ENCODE measurements at regions not wholly inside any gene's neighbourhood (a gene's known extent, or its start where the extent isn't known, plus 50 kb on each side); places are given as distances from the start of the nearest gene placed in this dataset.

- DNase-seq (ENCODE audit: low spot score) = no peak
These were observed 132.5 kb upstream of the FGGY start for GRCh38 chr1:59164371-59164770.

- no peak for DNase-seq (ENCODE audit: low spot score)
These were observed 131.5 kb upstream of the FGGY start for GRCh38 chr1:59165353-59165752.

DNA sequence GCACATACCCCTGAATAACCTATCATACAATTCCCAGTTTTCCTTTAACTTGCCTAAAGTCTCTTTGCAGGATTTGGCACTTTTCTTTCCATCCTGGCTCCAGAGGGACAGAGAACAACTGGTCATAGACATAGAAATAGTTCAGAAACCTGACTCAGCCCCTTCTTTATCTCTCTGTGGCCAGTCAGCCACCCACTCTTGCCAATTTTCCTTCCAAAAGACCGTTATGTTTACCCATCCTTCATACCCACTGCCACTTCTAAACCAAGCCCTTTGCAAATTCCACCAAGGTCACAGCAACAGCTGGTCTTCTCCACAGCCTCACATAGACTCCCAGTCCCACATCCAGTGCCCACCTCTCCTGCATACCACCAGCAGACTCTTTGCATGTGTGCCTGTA, 127.2 kb upstream of the FGGY start:
- DNase-seq (ENCODE audit: low spot score) = no peak

- DNase-seq (ENCODE audit: low spot score) = no peak
These were observed 126.2 kb upstream of the FGGY start for GRCh38 chr1:59170659-59171058.

GRCh38 chr1:59171788-59172187, 125.1 kb upstream of the FGGY start:
- DNase-seq (ENCODE audit: low spot score) = no peak

DNA sequence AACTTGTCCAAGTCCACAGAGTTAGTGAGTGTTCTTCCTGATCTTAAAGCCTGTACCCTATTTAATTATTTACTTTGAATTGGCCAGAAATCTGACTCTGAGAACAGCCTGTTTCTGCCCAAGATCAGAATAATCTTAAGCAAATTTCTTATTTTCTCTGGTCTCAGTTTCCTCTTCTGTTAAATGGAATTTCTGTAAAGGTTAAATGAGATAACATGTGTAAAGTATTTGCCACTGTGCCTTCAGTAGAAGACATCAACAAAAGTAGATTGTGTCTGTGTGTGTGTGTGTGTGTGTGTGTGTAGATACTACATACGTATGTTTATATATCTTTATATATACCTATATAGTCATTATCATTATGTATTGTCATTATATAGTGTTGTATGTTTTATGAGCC, 124.2 kb upstream of the FGGY start:
- DNase-seq (ENCODE audit: low spot score) = no peak

DNA sequence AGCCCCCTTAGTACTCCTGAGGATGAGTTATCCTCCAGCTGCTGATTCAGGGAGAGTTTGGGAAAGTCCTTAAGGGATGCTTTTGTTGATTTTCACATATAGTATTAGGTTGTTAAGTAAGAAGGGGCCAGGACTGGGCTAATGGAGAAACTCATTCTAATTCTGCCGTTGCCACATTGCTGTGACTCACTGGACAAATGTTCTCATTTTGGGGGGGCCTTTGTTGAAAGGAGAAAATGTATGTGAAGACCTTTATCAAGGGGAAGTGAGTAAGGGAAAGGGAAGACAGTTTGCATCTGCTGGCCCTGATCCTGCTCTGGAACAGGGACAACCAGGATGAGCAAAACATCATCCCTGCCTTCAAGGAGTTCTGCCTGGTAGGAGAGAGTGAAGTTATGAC, 123.2 kb upstream of the FGGY start:
- no peak for DNase-seq (ENCODE audit: low spot score)

- DNase-seq (ENCODE audit: low spot score) = no peak
These were observed 120.4 kb upstream of the FGGY start for GRCh38 chr1:59176471-59176870.

- DNase-seq (ENCODE audit: low spot score) = no peak
These were observed 119.1 kb upstream of the FGGY start for GRCh38 chr1:59177756-59178155.

DNA sequence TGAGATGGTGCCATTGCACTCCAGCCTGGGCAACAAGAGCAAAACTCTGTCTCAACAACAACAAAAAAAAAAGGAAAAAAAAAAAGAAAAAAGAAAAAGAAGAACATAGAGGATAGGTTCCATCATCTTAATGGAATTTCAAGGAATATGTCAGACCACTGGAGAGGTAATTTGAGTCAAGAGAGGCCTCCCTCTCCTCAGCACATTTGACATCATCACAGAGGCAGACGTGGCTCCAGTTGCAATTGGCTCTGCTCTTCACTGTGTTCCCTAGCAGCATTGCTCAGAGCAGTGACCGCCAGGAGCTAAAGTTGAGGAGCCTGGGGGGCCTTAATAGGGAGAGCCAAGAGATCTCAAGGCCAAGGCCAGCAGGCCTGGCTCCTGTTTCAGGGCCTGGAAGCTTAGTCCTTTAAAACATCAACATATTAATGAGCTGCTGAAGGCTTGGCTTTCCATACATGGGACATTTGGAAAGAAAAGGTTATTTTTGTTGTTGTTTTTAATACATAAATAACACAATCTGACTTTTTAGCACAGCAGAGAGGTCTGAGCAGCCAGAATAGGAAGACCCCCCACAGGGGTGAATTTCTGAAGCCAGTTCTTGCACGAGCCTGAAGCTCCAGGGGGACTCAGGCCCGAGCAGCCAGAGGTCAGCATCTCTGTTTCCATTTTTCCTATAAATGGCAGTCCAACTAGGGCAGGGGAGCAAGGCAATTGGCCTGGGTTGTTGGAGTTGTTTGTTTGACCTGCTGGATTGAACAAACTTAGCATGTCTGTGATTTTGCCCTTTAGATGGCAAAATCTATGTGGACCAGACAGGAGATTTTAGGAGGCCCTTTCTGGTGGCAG, 118.3 kb upstream of the FGGY start:
- no peak for DNase-seq (ENCODE audit: low spot score)

DNA sequence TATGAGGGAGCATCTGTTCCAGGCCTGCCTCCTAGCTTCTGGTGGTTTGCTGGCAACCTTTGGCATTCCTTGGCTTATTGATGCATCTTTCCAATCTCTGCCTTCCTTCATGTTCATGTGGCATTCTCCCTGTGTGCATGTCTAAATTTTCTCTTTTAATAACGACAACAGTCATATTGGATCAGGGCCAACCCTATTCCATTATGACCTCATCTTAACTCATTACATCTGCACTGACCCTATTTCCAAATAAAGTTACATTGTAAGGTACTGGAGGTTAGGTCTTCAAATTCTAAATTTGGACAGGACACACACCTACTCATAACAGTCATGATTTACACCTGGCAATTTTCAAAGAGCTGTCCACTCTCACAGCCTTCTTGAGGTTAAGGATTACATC, 117.2 kb upstream of the FGGY start:
- no peak for DNase-seq (ENCODE audit: low spot score)

DNA sequence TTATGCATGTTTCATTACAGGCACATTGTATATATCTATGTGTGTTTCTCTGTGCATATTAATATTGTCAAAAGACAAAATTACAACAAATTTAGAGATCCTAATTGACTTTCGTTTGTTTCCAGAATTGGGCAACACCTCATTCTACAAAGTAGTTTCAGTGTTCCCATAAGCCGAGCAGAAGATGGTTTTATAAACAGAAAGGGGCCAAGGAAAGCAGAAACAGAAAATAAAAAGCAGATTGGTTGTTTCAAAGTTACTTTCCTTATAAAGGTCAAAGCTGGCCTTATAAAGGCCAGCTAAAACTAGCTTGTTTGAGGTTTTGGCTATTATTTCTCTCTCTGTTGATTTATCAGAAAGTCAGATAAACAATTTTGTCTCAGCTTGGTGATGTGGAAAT, 116.2 kb upstream of the FGGY start:
- no peak for DNase-seq (ENCODE audit: low spot score)

DNA sequence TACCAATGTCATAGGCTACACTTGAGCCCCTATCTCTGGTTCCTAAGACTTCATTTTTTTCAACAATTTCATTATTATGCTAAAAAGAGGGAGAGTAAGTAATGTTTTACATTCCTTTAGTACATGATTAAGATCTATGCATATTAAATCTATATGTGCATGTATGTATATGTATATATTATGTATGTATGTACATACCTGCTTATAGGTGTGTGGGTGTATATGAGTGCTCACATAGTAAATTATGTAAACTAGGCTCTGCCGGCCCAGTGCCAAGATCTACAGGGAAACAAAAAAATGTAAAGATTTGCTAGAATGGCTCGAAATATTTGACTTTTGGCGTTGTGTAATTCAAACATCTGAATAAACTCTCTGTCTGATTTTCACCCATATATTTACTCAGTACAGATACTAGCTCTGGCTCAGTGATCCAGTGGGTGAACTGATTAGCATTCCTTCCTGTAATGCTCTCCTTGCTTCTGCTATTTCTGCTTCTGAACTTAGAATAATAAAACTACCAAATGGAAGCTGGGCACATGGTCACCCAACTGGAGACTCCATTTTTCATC, 113.1 kb upstream of the FGGY start:
- DNase-seq (ENCODE audit: low spot score) = no peak

GRCh38 chr1:59184365-59184905, 112.5 kb upstream of the FGGY start:
- no peak for DNase-seq (ENCODE audit: low spot score)

GRCh38 chr1:59185163-59185860, 111.6 kb upstream of the FGGY start:
- no peak for DNase-seq (ENCODE audit: low spot score)

DNA sequence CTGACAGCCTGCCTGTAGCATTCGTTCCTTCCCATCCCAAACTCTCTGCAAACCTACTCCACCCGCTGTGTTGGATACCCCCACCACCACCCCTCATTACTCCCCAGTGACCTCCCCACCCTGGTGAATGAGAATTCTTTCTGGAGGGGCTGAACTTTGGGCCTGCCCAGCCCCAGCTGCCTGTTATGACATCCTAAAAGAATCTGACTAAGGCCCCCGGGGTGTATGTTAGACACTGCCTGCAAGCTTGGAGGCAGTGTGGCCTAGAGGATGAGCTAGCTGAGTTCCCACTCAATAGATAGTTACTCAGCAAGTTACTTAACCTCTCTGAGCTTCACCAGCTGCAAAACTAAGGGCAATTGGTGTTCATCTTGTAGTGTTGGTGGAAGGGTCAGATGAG, 110.2 kb upstream of the FGGY start:
- no peak for DNase-seq (ENCODE audit: low spot score)

DNA sequence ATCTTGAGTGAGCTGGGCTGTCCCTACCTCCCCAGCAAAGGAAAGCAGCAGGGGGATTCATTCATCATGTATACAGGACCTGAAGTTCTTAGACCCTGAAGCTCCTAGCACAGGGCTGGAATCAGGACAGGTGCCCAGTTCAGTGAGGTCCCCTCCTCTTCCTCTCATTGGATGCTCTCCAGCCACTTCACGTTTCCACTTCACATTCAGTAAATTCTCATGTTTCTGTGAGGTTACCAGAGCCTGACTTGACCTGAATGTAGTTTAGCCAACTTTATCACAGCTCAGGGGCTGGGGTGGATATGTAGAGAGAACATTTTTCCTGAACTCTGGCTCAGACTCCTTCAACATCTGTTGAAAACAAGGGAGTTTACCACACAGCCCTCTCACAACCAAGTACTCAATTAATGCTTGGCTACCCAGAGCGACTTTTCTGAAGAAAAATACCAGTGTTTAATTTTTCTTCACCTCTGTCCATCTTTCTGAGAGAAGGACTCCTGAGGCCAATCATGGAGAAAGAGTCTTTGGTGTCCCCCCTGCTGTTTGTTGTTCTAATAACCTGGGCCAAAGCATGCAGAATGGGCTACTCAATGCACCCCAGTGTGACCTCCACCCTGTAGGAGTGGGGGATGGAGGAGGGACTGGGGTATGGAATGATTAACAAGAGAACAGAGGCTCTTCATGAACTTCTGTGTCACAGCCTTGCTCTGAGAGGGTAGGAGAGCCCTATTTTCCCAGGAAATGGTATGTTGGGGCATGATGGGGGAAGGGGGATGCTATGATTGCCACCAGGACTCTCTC, 108.3 kb upstream of the FGGY start:
- DNase-seq (ENCODE audit: low spot score) = no peak

GRCh38 chr1:59193443-59194093, 103.3 kb upstream of the FGGY start:
- no peak for DNase-seq (ENCODE audit: low spot score)

- DNase-seq (ENCODE audit: low spot score) = no peak
These were observed 102.3 kb upstream of the FGGY start for GRCh38 chr1:59194621-59195020.

DNA sequence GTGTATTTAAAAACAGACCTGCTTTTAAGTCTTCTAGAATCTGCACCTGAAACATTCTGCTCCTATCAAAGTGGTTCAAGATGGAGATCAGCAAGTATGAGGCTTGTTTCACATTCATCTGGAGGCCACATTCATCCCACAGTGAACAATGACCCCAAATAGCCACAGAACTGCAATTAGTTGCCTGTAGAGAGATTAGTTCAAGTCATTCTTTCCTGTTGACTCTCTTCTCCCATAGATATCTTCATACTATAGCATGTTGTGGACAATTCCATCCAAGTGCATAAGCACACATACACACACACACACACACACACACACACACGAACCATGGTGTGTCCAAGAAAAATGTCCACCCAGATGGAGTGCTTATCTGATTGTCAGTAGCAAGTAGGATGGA, 101.7 kb upstream of the FGGY start:
- DNase-seq (ENCODE audit: low spot score) = no peak

- no peak for DNase-seq (ENCODE audit: low spot score)
These were observed 98.3 kb upstream of the FGGY start for GRCh38 chr1:59198564-59198963.

All from mesenteric fat pad (tissue), 1 donor.